ENCODE measurements at regions not wholly inside any gene's neighbourhood (a gene's known extent, or its start where the extent isn't known, plus 50 kb on each side); places are given as distances from the start of the nearest gene placed in this dataset.

- no peak for ATAC-seq
- TF ChIP-seq TCF4 (CRISPR knock-in tag; IDR thresholded peaks at IDR 0.05; ENCODE audit: borderline replicate concordance) = no peak
- no peak for TF ChIP-seq RARB (CRISPR knock-in tag; IDR thresholded peaks at IDR 0.05)
- no peak for TF ChIP-seq PATZ1 (CRISPR knock-in tag; IDR thresholded peaks at IDR 0.05; ENCODE audit: borderline replicate concordance)
- TF ChIP-seq ESRRG (CRISPR knock-in tag; IDR thresholded peaks at IDR 0.05) = no peak
- TF ChIP-seq ARNTL (CRISPR knock-in tag; IDR thresholded peaks at IDR 0.05; ENCODE audit: borderline replicate concordance, low read depth) = no peak
- TF ChIP-seq TSHZ2 (CRISPR knock-in tag; IDR thresholded peaks at IDR 0.05) = no peak
- no peak for TF ChIP-seq POU6F1 (CRISPR knock-in tag; IDR thresholded peaks at IDR 0.05; ENCODE audit: borderline replicate concordance, low read depth)
- TF ChIP-seq OSR1 (CRISPR knock-in tag; IDR thresholded peaks at IDR 0.05) = no peak
- no peak for TF ChIP-seq TOX (CRISPR knock-in tag; IDR thresholded peaks at IDR 0.05; ENCODE audit: borderline replicate concordance)
- no peak for TF ChIP-seq ZC3H10 (CRISPR knock-in tag; IDR thresholded peaks at IDR 0.05)
- no peak for TF ChIP-seq CREB5 (CRISPR knock-in tag; IDR thresholded peaks at IDR 0.05; ENCODE audit: low read depth)
These were observed 507.0 kb downstream of the DACH1 start for GRCh38 chr13:71360041-71360440.

- ATAC-seq = no peak
- TF ChIP-seq ARNTL (CRISPR knock-in tag; IDR thresholded peaks at IDR 0.05; ENCODE audit: borderline replicate concordance, low read depth) = no peak
- TF ChIP-seq POU6F1 (CRISPR knock-in tag; IDR thresholded peaks at IDR 0.05; ENCODE audit: borderline replicate concordance, low read depth) = no peak
- TF ChIP-seq CSRNP3 (CRISPR knock-in tag; IDR thresholded peaks at IDR 0.05) = no peak
- TF ChIP-seq ZC3H10 (CRISPR knock-in tag; IDR thresholded peaks at IDR 0.05) = no peak
- TF ChIP-seq TOX (CRISPR knock-in tag; IDR thresholded peaks at IDR 0.05; ENCODE audit: borderline replicate concordance) = no peak
- TF ChIP-seq PATZ1 (CRISPR knock-in tag; IDR thresholded peaks at IDR 0.05; ENCODE audit: borderline replicate concordance) = no peak
- no peak for TF ChIP-seq ZFP30 (CRISPR knock-in tag; IDR thresholded peaks at IDR 0.05)
- TF ChIP-seq SNAI2 (CRISPR knock-in tag; IDR thresholded peaks at IDR 0.05) = no peak
- no peak for TF ChIP-seq ZFP3 (CRISPR knock-in tag; IDR thresholded peaks at IDR 0.05)
- TF ChIP-seq OSR1 (CRISPR knock-in tag; IDR thresholded peaks at IDR 0.05) = no peak
- TF ChIP-seq CSDC2 (CRISPR knock-in tag; IDR thresholded peaks at IDR 0.05) = no peak
- TF ChIP-seq RARB (CRISPR knock-in tag; IDR thresholded peaks at IDR 0.05) = no peak
- no peak for TF ChIP-seq ZNF8 (CRISPR knock-in tag; IDR thresholded peaks at IDR 0.05)
These were observed 507.4 kb downstream of the DACH1 start for GRCh38 chr13:71359641-71360040.

All from SK-N-SH treated with all-trans-retinoic acid at 6 μM for 48 hours (cell line).